ENCODE measurements at regions not wholly inside any gene's neighbourhood (a gene's known extent, or its start where the extent isn't known, plus 50 kb on each side); places are given as distances from the start of the nearest gene placed in this dataset.

GRCh38 chr4:26178854-26179253 is 142.0 kb upstream of the RBPJ start:
- TF ChIP-seq CHD2 (IDR thresholded peaks at IDR 0.05; ENCODE audit: low read length) = no peak
- no peak for TF ChIP-seq BACH1 (IDR thresholded peaks at IDR 0.05; ENCODE audit: low read length)
- no peak for TF ChIP-seq CEBPB (IDR thresholded peaks at IDR 0.05; ENCODE audit: low read depth, low read length)
- TF ChIP-seq, protein P1, sequence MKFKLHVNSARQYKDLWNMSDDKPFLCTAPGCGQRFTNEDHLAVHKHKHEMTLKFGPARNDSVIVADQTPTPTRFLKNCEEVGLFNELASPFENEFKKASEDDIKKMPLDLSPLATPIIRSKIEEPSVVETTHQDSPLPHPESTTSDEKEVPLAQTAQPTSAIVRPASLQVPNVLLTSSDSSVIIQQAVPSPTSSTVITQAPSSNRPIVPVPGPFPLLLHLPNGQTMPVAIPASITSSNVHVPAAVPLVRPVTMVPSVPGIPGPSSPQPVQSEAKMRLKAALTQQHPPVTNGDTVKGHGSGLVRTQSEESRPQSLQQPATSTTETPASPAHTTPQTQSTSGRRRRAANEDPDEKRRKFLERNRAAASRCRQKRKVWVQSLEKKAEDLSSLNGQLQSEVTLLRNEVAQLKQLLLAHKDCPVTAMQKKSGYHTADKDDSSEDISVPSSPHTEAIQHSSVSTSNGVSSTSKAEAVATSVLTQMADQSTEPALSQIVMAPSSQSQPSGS (IDR thresholded peaks at IDR 0.05; ENCODE audit: low read length) = no peak
- TF ChIP-seq CTCF (IDR thresholded peaks at IDR 0.05; ENCODE audit: control extremely low read depth in 1 of 3, insufficient read depth in 1 of 3, low read depth in 1 of 3, low read length in 3 of 3) = no peak
- no peak for TF ChIP-seq POLR2AphosphoS5 (IDR thresholded peaks at IDR 0.05; ENCODE audit: low read depth, low read length)
- no peak for TF ChIP-seq ZNF274 (IDR thresholded peaks at IDR 0.05; ENCODE audit: borderline replicate concordance, extremely low read depth, low read length)
- no peak for TF ChIP-seq SIN3A (conservative IDR thresholded peaks at IDR 0.05 in 1 of 2, IDR thresholded peaks at IDR 0.05 in 1 of 2; ENCODE audit: low read depth in 1 of 2, low read length in 2 of 2)
- TF ChIP-seq, protein P2, sequence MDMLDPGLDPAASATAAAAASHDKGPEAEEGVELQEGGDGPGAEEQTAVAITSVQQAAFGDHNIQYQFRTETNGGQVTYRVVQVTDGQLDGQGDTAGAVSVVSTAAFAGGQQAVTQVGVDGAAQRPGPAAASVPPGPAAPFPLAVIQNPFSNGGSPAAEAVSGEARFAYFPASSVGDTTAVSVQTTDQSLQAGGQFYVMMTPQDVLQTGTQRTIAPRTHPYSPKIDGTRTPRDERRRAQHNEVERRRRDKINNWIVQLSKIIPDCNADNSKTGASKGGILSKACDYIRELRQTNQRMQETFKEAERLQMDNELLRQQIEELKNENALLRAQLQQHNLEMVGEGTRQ (IDR thresholded peaks at IDR 0.05; ENCODE audit: low read length) = no peak
- TF ChIP-seq BCL11A (IDR thresholded peaks at IDR 0.05; ENCODE audit: low read depth in 2 of 2, low read length in 2 of 2) = no peak
- no peak for TF ChIP-seq TCF12 (IDR thresholded peaks at IDR 0.05; ENCODE audit: low read depth, low read length)
- TF ChIP-seq JUND (IDR thresholded peaks at IDR 0.05; ENCODE audit: low read length) = no peak

Data from H1 (cell line).